ENCODE measurements at regions not wholly inside any gene's neighbourhood (a gene's known extent, or its start where the extent isn't known, plus 50 kb on each side); places are given as distances from the start of the nearest gene placed in this dataset.

GRCh38 chr5:146944019-146944418, 65.5 kb upstream of the PPP2R2B start:
- TF ChIP-seq, protein P1, sequence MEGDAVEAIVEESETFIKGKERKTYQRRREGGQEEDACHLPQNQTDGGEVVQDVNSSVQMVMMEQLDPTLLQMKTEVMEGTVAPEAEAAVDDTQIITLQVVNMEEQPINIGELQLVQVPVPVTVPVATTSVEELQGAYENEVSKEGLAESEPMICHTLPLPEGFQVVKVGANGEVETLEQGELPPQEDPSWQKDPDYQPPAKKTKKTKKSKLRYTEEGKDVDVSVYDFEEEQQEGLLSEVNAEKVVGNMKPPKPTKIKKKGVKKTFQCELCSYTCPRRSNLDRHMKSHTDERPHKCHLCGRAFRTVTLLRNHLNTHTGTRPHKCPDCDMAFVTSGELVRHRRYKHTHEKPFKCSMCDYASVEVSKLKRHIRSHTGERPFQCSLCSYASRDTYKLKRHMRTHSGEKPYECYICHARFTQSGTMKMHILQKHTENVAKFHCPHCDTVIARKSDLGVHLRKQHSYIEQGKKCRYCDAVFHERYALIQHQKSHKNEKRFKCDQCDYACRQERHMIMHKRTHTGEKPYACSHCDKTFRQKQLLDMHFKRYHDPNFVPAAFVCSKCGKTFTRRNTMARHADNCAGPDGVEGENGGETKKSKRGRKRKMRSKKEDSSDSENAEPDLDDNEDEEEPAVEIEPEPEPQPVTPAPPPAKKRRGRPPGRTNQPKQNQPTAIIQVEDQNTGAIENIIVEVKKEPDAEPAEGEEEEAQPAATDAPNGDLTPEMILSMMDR (IDR thresholded peaks at IDR 0.05) = no peak
- TF ChIP-seq POLR2A (IDR thresholded peaks at IDR 0.05) = no peak
- no peak for TF ChIP-seq POLR2AphosphoS5 (IDR thresholded peaks at IDR 0.05)
